Liver (tissue), 3 donors: ENCODE measurements at regions not wholly inside any gene's neighbourhood (a gene's known extent, or its start where the extent isn't known, plus 50 kb on each side); places are given as distances from the start of the nearest gene placed in this dataset.

Experiments used
- ATF3 ChIP-seq: IDR thresholded peaks from 2 replicates; pipeline ENCODE4 v1.6.1; 2016; ENCODE audit warnings: antibody characterized with exemption
- CTCF ChIP-seq: fragments of 150-350 bp; IDR thresholded peaks from 2 replicates; pipeline ENCODE4 v1.5.1; 2017; ENCODE audit warnings: improper control_type of control experiment, low read depth, low read length; ENCODE audit not compliant: missing input control
- GABPA ChIP-seq, 2 donors: IDR thresholded peaks in 1 of 2; conservative IDR thresholded peaks in 1 of 2; 2 replicates each; pipeline ENCODE4 v1.6.1; 2016; ENCODE audit warnings: antibody characterized with exemption in 2 of 2, mild to moderate bottlenecking in 1 of 2, moderate library complexity in 1 of 2
- JUND ChIP-seq, 2 donors: IDR thresholded peaks; 2 replicates each; pipeline ENCODE4 v1.6.1; 2016; ENCODE audit warnings: antibody characterized with exemption in 2 of 2
- MAX ChIP-seq: IDR thresholded peaks from 2 replicates; pipeline ENCODE4 v1.6.1; 2016; ENCODE audit warnings: antibody characterized with exemption
- RAD21 ChIP-seq, 2 donors: IDR thresholded peaks; 2 replicates each; pipeline ENCODE4 v1.6.1; 2016; ENCODE audit warnings: antibody characterized with exemption in 2 of 2, mild to moderate bottlenecking in 2 of 2
- REST ChIP-seq: IDR thresholded peaks from 2 replicates; pipeline ENCODE4 v1.6.1; 2016; ENCODE audit warnings: antibody characterized with exemption, mild to moderate bottlenecking
- RXRA ChIP-seq, 2 donors: IDR thresholded peaks; 2 replicates each; pipeline ENCODE4 v1.6.1; 2017 to 2018; ENCODE audit warnings: antibody characterized with exemption in 2 of 2, mild to moderate bottlenecking in 1 of 2
- SP1 ChIP-seq: IDR thresholded peaks from 2 replicates; pipeline ENCODE4 v1.6.1; 2018; ENCODE audit warnings: antibody characterized with exemption, mild to moderate bottlenecking
- TAF1 ChIP-seq: conservative IDR thresholded peaks from 2 replicates; pipeline ENCODE4 v1.6.1; 2016; ENCODE audit warnings: antibody characterized with exemption, mild to moderate bottlenecking
- YY1 ChIP-seq: IDR thresholded peaks from 2 replicates; pipeline ENCODE4 v1.6.1; 2016; ENCODE audit warnings: antibody characterized with exemption, mild to moderate bottlenecking
- ZBTB33 ChIP-seq: IDR thresholded peaks from 2 replicates; pipeline ENCODE4 v1.6.1; 2016; ENCODE audit warnings: antibody characterized with exemption
- donor health status: healthy.
- donor health status: healthy.

GRCh38 chr2:51866361-51866760, 834.4 kb upstream of the NRXN1 start:
- TF ChIP-seq SP1 (no peak), TAF1 (no peak), CTCF (no peak), YY1 (no peak), GABPA (IDR thresholded peaks at IDR 0.05 in 1 of 2, conservative IDR thresholded peaks at IDR 0.05 in 1 of 2) (no peak), JUND (IDR thresholded peaks at IDR 0.05) (no peak), REST (no peak), MAX (no peak), ZBTB33 (no peak), ATF3 (no peak), RAD21 (IDR thresholded peaks at IDR 0.05) (no peak), RXRA (IDR thresholded peaks at IDR 0.05) (no peak)
